GM18502 (cell line): ENCODE measurements at regions not wholly inside any gene's neighbourhood (a gene's known extent, or its start where the extent isn't known, plus 50 kb on each side); places are given as distances from the start of the nearest gene placed in this dataset.

Source experiments
- ATAC-seq: cut with Tn5 transposase; IDR thresholded peaks from one replicate; pipeline ENCODE4 v1.9.1; 2021; ENCODE audit warnings: mild to moderate bottlenecking; ENCODE audit not compliant: unreplicated experiment, poor library complexity

DNA sequence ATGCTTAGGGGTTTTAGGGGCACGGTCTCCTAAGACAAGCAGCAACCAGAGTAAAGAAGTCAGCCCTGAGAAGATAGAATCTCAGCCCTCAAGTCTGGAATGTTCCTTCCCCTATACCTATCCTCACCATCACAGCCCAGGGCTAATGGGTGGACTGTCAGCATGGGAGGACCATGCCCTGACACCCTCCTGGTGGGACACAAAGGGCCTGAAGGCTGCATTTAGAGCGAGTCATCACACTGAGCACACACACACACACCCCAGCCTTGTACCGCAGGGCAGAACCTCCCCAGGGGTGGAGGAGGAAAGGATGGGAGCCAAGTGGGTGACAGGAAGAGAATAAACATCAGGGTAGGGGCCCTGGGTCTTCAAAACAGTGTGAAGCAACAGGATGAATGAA lies 174.8 kb upstream of the SERP2 start:
- no peak for ATAC-seq

DNA sequence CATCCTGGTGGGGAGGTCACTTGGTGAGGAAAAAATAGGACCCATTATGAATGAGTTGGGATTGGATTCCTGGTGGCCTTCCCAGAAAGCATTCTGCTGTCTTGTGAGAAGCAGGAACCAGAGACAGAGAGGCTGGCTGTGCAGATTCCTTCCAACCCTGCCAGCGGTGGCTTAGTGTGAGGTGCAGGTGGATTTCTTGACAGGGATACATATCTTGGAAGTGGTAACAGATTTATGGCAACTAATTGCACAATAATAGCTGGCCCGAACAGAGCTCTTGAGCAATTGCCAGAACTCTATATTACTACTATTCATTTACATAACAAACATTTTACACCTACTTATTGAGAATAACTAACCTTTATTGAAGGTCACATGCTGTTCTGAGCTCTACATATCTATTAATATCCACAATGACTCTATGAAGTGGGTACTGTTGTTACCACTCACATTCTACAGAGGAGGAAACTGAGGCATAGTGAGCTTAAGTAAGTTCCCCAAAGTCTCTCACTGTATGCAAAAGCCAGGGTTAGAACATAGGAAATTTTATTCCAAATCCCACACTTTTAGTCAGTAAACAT lies 173.9 kb upstream of the SERP2 start:
- no peak for ATAC-seq

DNA sequence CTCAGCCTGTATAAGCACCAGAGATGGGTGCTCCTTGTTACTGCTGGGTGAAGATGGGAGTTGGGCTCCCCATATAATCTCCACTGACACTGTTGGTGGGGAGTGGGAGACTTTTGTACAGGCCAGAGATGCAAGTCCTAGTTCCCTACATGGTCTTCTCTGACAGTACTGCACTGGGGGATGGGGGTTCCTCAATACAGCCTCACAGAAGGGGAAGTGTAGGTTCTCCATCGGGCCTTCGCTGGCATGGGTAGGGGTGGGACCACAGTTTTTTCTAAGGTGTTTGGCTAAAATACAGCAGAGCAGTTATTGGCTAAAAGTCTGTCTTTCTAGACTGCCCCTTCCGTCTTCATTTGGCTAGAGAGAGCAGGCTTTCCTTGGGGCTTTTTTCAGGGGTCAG lies 167.2 kb upstream of the SERP2 start:
- ATAC-seq: no peak

DNA sequence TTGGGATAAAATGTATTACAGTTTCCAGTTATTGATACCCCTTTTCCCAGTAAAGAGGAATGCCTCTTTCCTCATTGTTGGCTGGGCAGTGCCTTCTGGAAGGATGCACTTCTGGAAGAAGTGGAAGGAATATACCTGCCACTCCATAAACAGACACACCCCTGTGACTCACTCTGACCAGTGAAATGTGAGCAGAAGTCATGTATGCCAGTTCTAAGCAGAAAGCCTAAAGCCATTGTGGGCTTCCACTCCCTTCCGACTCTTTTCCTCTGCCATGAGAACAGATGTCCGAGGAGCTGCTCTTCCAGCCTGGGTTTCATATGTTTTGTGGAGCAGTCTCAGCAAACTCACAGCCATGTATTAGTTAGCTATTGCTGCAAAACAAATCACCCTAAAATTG lies 166.1 kb upstream of the SERP2 start:
- no peak for ATAC-seq

DNA sequence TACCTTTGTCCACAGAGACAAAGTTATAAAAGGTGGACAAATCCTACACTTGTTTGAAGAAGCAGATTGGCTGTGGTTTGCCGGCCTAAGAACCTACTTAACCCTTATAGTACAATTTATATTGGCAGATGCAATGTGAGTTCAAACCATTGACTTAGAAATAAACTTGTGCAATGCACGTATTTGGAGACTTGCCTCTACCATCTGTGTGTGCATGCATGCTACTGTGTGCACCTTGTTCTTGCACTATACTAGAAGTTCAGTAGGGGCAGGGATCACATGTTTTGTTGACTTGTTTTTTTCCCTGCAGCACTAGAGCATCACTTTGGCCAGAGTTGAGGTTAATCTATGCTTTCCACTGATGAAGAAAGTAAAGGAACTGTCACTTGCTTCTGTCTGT lies 163.1 kb upstream of the SERP2 start:
- ATAC-seq: no peak

DNA sequence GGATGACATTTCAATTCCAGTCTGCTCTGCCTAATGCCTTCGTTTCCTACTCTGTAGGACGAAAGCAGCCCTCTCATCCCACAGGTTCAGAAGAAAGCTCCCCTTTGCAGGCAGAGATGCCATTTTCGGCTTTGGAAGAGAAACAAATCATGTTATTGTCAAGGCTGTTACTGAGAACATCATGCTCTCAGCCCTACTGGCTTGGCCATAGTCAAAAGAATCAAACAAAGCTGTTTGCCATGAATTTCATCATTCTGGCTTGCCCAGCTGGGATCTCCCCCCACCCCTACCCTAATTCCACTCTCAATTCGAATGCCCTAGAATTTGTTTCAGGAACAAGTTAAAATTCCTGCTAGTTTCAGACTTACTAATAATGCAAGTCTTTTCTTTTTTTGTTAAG lies 162.3 kb upstream of the SERP2 start:
- no peak for ATAC-seq

DNA sequence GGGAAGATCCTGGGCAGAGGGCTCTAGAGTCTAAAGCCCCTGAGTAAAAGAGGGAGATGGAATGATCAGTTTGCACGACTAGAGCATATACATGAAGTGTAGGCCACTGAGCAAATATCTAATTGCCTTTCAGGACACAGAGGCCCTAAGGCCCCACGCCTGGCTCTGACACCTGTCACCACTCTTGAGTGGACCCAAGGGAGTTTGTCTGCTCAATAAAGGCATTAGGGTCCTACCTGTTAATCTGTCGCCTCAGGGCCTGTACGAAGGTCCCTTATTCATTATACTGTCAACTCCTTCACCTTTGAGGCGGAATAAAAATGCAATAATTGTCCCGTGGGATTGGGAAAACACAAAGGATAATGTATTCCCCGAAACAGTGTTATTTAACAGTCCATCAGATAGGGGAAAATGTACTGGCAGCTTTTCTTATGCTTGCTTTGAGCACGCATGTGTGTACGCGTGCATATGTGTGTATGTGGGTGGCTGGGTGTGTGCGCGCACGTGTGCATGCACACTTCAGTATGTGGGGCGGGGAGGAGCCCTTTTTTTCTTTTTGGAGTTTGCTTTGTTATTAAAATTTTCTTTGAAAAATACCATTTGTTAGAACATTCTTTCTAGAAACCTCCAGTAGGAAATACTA lies 161.8 kb upstream of the SERP2 start:
- no peak for ATAC-seq

DNA sequence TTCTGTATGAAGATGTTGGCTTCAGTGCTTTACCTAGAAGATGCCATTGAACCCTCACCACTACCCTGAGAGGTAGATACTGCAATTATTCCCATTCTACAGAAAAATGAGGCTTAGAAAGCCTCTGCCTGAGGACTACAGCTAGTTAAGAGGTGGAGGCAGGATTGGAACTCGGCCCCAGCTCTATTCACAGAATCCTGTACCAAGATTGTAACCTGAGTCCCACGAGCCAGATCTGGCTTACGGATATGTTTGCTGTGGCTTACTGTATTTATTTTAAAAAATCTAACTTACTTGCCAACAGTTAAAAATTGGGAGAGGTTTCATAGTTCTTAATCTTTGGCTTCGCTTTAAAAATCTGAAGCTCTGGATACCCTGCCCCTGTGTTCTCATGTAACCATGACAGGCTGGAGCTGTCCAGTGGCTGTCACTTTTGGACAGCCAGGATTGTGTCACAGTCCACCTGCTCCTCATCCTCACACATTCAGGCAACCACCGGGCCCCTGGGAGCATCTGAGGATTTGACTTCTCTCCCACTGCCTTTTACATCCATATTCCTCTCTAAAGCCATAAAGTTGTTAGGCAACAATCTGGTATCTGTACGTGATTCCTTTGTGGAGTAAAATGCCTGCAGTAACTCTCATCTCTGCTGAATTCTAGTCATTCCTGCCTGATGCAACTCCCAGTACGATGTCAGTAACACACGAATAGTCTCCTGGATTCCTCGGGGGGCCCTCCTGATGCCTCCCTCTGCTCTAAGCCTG lies 160.8 kb upstream of the SERP2 start:
- ATAC-seq: no peak

DNA sequence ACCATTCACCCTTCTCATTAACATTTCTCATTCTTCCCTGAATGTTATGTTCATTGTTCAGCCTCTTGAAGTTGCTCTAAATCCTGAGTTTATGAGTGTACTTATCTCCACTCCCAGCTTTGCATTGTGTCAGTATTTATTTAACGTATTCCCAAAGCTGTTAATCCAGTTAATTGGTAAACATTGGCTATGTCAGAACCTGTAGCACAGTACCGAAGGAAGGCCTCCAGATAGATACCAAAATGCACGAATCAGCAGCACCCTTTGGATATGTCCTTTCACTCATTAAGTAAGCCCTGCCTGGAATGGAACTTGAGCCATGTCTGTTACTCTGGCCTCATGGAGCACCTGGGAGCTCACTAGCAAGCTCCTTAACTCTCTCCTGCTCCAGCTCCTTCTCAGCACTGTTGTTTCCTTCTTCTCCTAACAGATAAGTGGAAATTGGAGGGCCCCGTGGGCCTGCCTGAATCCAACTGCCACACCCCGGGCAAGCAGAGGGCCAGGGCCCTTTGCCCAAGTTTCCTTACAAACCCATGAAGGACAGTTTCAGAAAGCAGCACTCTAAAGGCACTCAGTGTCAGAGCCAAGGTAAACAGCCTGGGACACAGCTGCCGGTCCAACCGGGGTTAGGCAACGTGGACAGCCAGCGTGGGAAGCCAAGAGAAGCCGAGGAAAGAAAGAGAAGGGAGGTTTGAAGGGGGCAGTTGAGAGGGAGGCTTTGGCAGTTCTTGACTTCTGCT lies 155.0 kb upstream of the SERP2 start:
- ATAC-seq: no peak

DNA sequence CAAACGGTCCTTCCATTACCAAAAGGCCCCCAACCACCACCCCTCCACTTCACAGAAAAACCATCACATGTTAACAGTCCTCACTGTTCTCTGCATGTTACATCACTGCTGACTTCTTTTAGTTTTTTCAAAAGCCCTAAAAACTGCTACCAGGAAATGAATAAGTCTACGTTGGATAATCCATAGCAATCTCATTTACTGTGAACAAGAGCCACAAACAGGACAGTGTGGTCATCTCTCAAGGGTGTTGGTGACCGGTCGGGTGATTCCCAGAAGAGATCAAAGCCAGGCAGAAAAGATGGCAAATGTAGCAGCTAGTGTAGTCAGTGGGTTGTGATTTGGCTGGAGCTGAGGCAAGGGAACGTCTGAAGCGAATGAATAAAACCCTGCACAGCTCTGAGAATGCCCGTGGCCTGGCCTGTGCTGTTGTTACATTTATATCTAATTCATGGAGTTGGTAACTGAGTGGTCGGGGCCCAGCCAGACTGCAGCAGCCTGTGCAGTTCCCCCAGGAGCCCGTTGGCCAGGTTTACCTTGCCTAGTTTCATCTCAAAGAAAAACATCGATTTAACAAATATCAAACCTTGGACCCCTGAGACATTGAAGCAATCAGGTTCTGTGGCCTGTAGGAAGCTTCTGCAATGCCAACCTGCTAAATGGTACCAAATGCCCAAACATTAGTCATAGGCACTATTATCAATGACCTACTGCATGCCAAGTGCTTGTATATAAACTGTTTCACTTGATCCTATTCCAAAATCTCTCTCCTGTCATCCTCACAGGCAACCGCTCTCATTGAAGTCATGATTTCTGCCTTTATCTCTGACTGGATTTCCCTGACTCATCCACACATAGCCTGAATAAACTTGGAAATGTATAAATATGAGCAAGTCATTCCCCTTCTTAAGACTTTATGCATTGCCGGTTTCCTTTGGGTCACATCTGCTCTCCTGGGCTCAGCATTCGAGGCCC lies 153.8 kb upstream of the SERP2 start:
- no peak for ATAC-seq

DNA sequence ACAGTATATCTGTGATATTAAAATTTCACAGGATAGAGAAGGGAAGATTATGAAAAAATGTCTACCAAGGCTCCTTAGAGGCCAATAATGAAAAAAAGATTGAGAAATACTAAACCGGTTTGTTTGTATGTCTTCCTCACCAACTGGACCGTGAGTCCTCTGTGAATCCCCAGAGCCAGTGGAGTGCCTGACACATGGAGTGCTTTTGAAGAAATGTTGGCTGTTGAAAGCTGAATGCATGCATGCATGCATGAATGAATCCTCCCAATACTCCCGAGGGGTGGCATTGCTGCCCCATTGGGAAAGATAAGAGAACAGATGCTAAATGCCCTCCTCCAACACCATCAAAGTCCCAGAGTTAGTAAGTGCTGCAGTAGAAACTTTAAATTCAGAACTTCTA lies 152.7 kb upstream of the SERP2 start:
- ATAC-seq: no peak

DNA sequence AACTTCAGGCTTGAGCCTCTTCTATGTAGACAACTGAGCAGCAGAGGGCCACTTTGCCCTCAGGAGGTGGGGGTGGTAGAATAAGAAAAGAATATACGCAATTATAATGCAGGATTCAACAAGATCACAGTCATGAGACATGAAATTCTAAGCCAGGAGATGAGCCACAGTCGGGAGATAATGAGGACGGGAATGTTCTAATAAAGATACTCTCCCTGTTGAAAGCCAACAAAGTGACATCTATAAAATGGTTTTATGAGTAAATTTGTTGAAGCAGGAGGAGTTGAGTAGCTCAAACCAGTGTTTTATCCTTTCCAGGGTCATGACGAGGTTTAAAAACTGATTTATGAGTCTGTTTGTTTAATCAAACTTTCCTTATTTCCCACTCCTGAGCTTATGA lies 152.0 kb upstream of the SERP2 start:
- ATAC-seq: no peak

DNA sequence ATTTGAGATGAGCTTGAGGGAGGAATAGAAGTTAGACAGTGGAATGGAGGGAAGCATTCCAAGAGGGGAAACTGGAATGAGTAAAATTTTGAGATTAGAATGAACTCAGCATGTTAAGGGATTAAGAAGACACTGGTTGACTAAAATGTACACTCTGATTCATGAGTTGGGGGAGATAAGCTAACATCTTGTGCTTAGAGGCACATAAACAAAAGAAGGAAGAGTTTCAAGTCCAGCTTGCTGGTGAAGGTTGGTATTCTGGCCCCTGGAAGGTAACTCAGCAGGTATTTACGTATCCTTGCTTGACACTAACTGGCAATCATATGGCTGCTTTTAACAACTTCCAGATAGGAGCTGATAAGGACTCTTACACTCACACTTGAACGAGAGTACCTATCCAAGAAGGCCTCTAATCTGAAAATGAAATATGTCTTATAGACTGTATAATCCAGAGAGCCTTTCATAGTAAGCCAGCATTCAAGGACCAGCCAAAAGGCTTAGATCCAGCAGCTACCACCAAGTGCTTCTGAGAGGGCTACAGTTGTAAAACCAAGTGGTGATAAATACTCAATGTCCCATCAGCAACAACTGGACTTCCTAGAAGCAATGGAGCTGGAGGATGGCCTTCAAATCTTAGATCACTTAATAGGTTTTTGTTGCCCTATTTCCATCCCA lies 149.7 kb upstream of the SERP2 start:
- ATAC-seq: no peak

DNA sequence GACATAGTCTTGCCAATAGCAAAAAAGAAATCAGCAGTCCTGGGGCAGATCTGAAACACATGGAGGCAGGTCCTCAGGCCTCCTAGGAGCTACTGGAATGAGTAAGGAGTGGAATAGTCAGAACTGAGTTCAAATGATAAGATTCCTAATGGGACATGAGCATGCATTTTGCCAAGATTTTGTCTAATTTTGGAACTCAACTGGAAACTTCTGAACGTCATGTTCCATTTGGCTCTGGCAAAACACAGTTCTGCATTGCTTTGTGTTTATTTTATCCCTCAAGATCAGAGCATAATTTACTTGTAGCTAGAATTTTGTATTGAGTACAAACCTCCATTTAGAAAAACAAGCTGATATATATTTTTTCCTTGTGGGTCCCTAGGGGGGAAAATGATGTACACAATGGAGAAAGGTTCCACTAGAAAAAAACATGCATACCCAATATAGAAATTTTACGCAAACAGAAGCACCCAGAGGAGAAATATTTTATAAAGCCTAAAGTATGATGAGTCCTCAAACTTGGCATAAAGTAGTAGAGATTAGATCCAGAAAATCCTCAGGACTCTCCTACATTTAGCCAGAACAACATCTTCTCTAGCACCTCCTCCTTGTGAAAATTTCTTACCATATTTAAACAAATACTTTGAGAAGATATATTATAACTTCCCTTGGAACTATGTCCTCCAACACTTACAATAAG lies 149.0 kb upstream of the SERP2 start:
- ATAC-seq: no peak

DNA sequence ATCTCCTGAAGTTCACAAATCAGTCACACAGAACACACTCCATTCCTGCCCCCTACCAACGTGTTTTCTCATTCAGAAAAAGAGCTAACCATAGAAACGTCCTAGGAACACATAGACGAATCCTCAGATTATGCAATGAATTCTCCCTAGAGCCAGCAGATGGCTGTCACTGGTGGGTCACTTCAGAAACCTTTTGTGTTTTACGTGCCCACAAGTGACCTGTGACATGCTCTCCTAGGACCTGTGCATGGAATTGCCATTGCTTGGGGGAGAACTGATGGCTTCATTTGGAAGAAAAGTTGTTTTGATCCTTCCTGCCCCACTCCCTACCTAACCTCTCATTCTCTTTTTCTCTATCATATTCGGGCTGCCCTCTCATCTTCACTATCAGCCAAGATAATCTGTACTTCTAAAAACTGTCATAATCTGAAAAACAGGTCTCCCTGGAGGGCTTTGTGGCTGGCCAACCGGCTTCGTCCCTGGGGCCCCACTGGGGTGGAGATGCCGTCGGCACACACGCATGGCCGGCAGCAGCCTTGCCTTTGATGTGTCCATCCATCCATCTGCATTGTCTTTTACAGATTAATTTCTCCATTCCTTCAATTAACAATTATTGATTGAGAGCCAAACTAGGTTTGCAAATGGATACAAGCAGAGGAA lies 144.1 kb upstream of the SERP2 start:
- ATAC-seq: no peak

DNA sequence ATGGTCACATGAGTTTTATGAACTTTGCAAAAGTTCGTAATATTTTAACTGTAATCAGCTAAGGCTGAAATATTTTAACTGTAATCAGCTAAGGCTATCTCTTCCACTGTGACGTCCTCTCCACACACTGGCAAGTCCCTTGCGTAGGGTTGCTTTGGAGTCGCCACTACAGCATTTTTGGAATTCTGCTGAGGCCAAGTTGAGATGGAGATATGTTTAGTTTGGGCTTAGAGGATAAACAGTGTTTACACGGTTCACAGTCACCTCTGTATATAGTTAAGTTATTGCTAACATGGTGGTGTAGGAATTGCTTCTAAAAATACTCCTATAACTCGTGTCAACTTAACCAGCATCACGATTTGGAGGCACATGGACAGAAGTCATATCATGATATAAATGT lies 143.6 kb upstream of the SERP2 start:
- no peak for ATAC-seq

DNA sequence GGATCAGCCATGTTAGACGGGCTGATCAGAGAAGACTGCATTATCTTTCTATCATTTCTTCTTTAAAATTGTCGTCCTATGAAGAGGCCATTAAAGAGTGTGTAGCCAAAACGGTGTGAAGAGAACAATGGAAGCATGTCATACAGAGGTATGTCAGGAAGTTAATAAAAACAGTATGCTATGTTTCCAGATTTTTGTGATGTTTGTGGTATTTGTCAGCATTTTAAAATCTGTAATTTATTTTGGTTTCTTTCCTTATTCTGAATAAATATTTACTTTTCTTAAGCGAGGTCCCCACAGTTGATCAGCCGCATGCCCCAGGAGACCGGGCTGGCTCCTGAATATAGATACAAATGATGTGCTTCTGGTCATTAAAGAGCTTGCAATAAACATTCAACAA lies 142.9 kb upstream of the SERP2 start:
- no peak for ATAC-seq

DNA sequence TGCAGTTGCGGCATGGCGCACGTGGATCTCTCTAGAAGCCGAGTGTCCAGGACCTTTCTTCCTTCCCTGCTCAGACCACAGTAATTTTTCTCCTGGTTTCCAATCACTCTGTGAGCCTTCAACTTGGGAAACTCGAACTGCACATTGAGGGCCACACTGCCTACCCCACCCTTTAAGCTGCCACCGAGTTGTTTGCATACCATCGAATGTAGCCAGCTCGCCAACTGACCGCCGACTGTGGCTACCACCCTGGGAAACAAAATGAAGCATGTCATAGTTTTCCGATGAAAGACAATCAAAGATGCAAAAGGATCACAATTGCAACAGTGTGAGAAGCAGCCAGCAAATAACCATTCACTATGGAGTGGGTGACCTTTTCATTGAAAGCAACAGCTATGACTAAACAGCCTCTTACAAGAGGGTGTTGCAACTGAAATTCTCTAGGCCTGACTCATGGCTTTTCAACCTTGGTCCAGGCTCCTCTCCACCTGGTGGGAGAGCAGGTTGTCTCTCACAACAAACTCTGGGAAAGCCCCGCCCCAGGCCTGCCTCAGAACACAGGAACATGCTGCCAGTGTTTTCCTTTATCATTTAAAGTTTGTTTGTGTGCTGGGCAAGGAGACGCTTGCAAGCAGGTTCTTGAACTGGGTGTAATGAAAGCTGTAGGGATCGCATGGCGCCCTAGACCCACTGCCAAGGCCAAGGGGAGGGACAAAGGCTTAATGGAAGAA lies 141.7 kb upstream of the SERP2 start:
- no peak for ATAC-seq
